ENCODE measurements at regions not wholly inside any gene's neighbourhood (a gene's known extent, or its start where the extent isn't known, plus 50 kb on each side); places are given as distances from the start of the nearest gene placed in this dataset.
"Not testable (repeated sequence)": the region's sequence is repeated elsewhere in the genome, so short reads cannot be mapped to it uniquely, and the experiment has no call there.

DNA sequence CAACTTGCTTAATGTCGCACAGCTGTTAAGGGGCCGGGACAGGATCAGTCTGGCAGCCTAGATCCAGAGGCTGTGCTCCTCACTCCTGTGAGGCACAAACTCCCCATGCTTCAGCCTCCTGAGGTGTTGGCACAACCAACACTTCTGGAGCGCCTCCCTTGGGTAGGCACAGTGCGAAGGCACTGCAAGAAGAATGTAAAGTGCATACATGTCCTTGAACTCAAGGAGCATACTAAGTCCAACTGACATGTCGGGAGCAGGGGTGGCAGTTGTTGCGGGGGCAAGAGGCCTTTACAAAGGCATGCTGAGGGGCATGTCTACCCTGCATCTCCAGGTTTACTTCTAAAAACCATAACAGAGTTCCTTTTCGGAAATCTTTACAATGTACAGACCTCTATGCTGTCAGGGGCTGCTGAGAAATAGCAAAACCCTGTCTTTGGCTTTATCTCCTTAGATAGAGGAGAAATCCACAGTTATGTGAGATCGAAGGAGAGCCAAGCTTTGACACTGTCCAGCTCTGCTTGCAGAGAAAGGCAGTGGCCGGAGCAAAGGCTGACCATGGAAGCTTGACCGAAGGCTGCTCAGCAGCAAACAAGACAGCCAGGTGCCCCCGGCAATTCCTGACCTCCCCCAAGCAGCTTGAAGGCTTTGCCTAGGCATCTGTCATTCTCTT, 93.9 kb downstream of the CDC7 start:
- no peaks in the 10 kb centered on the region for H3K36me3 ChIP-seq (replicated peaks)
- H3K4me3 ChIP-seq = no peak overlapping the region
- no peaks in the 10 kb centered on the region for H3K27me3 ChIP-seq (ENCODE audit: low read depth)
- no peaks in the 10 kb centered on the region for H3K9me3 ChIP-seq
- in situ Hi-C loops (cut with MboI; ENCODE audit: low sequenced_read_pairs) = no loop called here
- H3K4me1 ChIP-seq = no peaks in the 10 kb centered on the region
- no peak for DNase-seq (ENCODE audit: low spot score in 2 of 2)

DNA sequence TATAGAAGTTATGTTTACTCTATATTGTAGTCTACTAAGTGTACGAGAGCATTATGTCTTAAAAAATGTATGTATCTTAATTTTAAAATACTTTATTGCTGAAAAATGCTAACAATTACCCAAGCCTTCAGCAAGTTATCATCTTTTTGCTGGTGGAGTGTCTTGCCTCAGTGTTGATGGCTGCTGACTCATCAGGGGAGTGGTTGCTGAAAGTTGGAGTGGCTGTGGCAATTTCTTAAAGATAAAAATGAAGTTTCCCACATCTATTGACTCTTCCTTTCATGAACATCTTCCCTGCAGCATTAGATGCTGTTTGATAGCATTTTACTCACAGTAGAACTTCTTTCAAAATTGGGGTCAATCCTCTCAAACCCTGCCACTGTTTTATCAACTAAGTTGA, 95.8 kb downstream of the CDC7 start:
- Histone ChIP-seq H3K36me3 (replicated peaks) (no peaks in the 10 kb centered on the region), H3K4me3 (no peak overlapping the region), H3K27me3 (ENCODE audit: low read depth) (no peaks in the 10 kb centered on the region), H3K4me1 (no peaks in the 10 kb centered on the region), H3K9me3 (no peaks in the 10 kb centered on the region)
- no peak for DNase-seq (ENCODE audit: low spot score in 2 of 2)
- in situ Hi-C loops (cut with MboI; ENCODE audit: low sequenced_read_pairs) = no loop called here

DNA sequence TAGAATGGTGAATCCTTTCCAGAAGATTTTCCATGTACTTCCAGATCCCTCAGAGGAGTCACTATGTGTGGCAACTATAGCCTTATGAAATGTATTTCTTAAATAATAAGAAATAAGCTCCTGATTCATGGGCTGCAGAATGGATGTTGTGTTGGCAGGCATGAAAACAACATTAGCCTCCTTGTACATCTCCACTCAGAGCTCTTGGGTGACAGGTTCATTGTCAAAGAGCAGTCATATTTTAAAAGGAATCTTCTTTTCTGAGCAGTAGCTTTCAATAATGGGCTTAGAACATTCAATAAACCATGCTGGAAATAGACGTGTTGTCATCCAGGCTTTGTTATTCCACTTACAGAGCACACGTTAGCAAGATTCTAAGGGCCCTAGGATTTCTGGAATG, 96.6 kb downstream of the CDC7 start:
- Histone ChIP-seq H3K9me3 (no peaks in the 10 kb centered on the region), H3K4me3 (no peak overlapping the region), H3K36me3 (replicated peaks) (no peaks in the 10 kb centered on the region), H3K27me3 (ENCODE audit: low read depth) (no peaks in the 10 kb centered on the region), H3K4me1 (no peaks in the 10 kb centered on the region)
- in situ Hi-C loops (cut with MboI; ENCODE audit: low sequenced_read_pairs) = no loop called here
- no peak for DNase-seq (ENCODE audit: low spot score in 2 of 2)

DNA sequence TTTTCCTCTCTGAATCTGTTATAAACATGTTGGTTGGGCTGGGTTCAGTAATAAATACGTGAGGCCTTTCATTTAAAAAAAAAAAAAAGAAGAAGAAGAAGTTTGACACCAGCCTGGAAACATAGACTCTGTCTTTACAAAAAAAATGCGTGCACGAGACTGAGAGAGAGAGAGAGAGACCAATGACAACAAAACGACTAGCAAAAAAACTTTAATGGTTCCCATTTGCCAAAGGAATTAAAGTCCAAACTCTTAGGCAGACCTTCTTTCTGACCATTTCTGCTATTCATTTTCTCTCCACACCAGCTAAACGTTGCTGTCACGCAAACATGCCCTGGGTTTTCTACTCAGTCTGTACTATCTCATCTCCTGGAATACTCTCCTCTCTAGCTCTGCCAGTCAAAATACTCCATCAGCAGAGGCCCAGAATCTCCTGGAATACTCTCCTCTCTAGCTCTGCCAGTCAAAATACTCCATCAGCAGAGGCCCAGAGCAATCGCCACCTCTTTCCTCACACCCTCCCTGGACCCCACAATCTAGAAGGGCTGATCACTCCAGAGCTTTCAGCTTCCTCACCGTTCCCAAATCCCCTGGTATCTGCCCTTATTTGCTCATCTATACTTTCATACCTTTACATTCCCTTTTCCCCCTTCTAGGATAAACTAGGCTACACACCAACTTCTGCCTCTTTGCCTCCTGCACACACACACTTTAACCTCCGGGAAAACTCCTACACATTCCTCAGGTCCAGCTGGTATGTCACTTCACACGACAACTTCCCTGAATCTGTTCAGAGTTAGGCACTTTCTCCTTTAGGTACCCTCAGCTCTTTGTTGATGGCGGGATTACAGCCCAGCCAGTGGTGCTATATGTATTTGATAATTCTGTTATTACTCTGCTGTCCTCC, 100.0 kb downstream of the CDC7 start:
- Histone ChIP-seq H3K36me3 (replicated peaks) (no peaks in the 10 kb centered on the region), H3K9me3 (no peaks in the 10 kb centered on the region), H3K4me3 (no peak overlapping the region), H3K4me1 (no peaks in the 10 kb centered on the region), H3K27me3 (ENCODE audit: low read depth) (no peaks in the 10 kb centered on the region)
- DNase-seq (ENCODE audit: low spot score in 2 of 2) = no peak
- in situ Hi-C loops (cut with MboI; ENCODE audit: low sequenced_read_pairs) = loop anchor here (5.0 kb wide), 1 partner anchor 48 kb away; no protein-coding TSS in a partner anchor

DNA sequence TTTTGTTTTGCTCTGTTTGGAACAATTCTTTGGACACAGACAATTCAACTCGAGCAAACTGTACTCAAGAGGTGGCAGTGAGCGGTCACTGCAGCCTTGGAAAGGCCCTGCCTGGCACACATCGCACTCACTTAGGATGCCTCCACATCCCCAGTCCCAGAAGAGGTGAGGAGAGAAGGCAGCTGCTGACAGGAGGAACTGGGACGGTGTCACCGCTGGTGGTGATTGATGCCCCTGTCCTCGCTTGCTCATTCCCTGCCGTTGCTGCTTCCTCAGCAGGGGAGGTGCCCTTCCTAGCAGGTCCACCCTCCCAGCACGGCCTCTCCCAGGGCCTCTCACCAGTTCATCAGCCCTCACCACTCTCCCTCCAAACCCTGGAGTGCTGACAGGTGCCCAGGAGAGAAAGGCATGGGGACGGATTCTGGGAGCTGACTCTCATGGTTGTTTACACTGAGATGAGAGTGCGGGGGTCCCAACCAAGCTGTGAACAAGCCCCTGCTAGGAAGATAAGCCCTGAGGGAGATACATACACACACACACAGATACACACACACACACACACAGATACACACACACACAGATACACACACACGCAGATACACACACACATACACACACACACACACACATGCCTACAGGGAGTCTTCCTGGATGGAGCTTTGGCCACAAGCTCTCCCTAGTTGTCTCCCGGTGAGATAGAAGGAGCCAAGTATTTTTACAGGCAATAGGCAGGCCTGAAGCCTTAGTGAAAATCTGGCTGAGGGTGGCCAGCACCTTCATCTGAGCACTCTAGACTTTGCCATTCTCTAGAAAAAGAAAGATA, 101.1 kb downstream of the CDC7 start:
- DNase-seq (ENCODE audit: low spot score in 2 of 2) = no peak
- H3K27me3 ChIP-seq (ENCODE audit: low read depth) = no peaks in the 10 kb centered on the region
- in situ Hi-C loops (cut with MboI; ENCODE audit: low sequenced_read_pairs) = loop anchor here (5.0 kb wide), 1 partner anchor 49 kb away; no protein-coding TSS in a partner anchor
- no peaks in the 10 kb centered on the region for H3K4me1 ChIP-seq
- no peaks in the 10 kb centered on the region for H3K36me3 ChIP-seq (replicated peaks)
- no peak overlapping the region for H3K4me3 ChIP-seq
- H3K9me3 ChIP-seq = no peaks in the 10 kb centered on the region

DNA sequence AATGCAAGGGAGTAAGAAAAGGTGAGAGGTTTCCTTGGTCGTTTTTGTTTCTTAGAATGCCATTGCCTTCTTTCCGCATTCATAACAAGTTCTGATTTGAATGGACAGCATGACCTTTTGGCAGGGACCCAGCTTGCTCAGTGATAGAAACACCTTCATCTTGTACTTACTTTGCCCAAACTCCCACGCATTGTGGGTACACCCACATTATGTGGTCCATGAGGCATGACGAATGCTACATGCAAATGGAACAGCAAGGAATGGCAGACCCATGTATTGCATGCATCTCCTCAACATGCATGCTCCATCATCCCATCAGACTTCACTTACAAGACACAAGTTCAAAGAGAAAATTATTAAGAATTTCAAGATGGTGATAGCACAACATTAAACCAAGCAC, 102.8 kb downstream of the CDC7 start:
- Histone ChIP-seq H3K27me3 (ENCODE audit: low read depth) (no peaks in the 10 kb centered on the region), H3K4me1 (no peaks in the 10 kb centered on the region), H3K9me3 (no peaks in the 10 kb centered on the region), H3K4me3 (no peak overlapping the region), H3K36me3 (replicated peaks) (no peaks in the 10 kb centered on the region)
- in situ Hi-C loops (cut with MboI; ENCODE audit: low sequenced_read_pairs) = loop anchor here (5.0 kb wide), 1 partner anchor 51 kb away; no protein-coding TSS in a partner anchor
- no peak for DNase-seq (ENCODE audit: low spot score in 2 of 2)

DNA sequence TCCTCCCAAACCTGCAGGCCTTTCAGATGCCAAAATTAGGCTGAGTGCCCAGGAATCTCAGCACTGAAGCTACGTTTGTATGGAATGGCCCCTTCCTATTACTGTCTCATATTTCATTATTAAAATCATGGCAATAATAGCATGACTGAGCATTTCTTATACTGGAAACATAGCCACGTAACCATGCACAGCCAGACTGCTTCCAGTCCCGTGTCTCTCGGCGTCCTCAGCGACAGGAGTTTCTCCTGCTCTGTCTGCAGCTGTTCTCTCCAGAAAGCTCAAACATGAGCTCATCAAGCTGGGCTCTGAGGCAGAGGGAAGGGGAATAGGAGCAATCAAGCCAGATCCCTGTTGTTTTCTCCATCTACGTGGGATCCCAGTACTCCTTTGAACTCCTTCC, 104.0 kb downstream of the CDC7 start:
- in situ Hi-C loops (cut with MboI; ENCODE audit: low sequenced_read_pairs) = loop anchor here (5.0 kb wide), 1 partner anchor 52 kb away; no protein-coding TSS in a partner anchor
- Histone ChIP-seq H3K27me3 (ENCODE audit: low read depth) (no peaks in the 10 kb centered on the region), H3K36me3 (replicated peaks) (no peaks in the 10 kb centered on the region), H3K4me1 (no peaks in the 10 kb centered on the region), H3K9me3 (no peaks in the 10 kb centered on the region), H3K4me3 (no peak overlapping the region)
- no peak for DNase-seq (ENCODE audit: low spot score in 2 of 2)

DNA sequence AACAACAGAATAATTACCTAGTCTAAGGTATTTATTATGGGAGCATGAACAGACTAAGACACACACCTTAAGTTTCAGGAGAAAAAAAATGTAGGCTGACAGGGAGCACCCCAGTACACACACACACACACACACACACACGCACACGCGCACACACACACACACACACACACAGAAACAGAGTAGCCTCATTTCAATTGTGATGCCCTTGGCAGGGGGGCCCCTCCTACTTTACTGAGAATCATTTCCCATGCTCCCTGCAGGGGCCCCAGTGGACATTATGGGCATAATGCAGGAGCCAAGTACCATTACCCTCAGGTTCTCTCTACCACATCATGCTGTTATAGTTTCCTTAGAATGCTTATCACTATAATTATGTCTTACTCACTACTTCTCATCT, 104.9 kb downstream of the CDC7 start:
- no peaks in the 10 kb centered on the region for H3K9me3 ChIP-seq
- in situ Hi-C loops (cut with MboI; ENCODE audit: low sequenced_read_pairs) = no loop called here

DNA sequence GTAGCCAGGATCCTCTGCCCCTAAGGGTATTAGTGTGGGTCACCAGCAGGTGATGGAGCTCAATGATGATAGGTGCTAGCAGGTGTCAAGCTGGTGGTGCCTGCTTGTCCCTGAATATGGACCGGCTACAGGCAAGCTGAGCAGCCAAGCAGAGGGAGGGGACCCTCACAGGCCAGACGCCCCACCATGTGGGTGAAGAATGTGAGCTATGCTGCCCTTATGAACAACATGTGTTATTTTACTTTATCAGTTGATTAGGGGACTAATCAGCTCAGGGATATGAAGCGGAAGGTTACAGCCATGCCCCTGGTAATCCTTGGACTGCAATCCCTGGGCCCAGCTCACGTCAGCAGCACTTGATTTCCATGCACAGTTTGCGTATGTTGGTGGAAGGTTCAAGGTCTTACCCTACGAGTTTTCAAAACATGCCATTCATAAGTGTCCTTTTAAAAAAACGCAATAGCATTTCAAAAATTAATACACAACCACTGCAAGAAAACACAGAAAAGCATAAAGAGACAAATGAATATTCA, 106.0 kb downstream of the CDC7 start:
- H3K9me3 ChIP-seq = no peaks in the 10 kb centered on the region
- in situ Hi-C loops (cut with MboI; ENCODE audit: low sequenced_read_pairs) = no loop called here
- no peaks in the 10 kb centered on the region for H3K36me3 ChIP-seq (replicated peaks)
- H3K4me1 ChIP-seq = no peaks in the 10 kb centered on the region
- H3K4me3 ChIP-seq = no peak overlapping the region
- DNase-seq (ENCODE audit: low spot score in 2 of 2) = no peak
- H3K27me3 ChIP-seq (ENCODE audit: low read depth) = no peaks in the 10 kb centered on the region

More for the DNA sequence above, 104.9 kb downstream of the CDC7 start:
- H3K36me3 ChIP-seq (replicated peaks) = no peaks in the 10 kb centered on the region
- H3K27me3 ChIP-seq (ENCODE audit: low read depth) = no peaks in the 10 kb centered on the region
- H3K4me3 ChIP-seq = no peak overlapping the region
- no peak for DNase-seq (ENCODE audit: low spot score in 2 of 2)
- H3K4me1 ChIP-seq = no peaks in the 10 kb centered on the region

DNA sequence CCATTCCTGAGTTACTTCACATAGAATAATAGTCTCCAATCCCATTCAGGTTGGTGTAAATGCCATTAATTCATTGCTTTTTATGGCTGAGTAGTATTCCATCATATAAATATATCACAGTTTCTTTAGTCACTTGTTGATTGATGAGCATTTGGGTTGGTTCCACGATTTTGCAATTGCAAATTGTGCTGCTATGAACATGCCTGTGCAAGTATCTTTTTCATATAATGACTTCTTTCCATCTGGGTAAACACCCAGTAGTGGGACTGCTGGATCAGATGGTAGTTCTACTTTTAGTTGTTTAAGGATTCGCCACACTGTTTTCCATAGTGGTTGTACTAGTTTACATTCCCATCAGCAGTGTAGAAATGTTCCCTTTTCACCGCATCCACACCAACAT, 107.0 kb downstream of the CDC7 start:
- H3K9me3 ChIP-seq; in situ Hi-C loops (cut with MboI; ENCODE audit: low sequenced_read_pairs); DNase-seq (ENCODE audit: low spot score in 2 of 2); H3K36me3 ChIP-seq (replicated peaks); H3K4me3 ChIP-seq; H3K27me3 ChIP-seq (ENCODE audit: low read depth); H3K4me1 ChIP-seq: not testable (repeated sequence)

DNA sequence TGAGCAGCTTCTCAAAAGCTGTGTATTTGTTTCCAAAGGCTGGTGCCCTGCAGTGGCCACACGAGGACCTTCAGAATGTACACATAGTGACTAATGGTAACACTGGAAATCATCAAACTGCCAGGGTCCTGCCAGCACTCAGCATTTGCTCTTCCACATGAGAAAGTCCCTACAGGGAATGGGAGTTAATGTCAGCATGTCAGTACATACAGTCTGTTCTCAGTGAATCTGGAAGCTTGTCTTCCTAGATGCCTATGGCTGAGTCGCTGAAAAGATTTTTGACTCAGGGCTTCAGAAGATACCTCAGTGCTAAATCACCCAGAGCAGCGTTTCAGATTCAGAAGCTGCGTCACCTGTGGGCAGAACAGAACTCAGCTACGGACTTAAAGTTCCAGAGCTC, 108.2 kb downstream of the CDC7 start:
- Histone ChIP-seq H3K36me3 (replicated peaks) (no peaks in the 10 kb centered on the region), H3K27me3 (ENCODE audit: low read depth) (no peaks in the 10 kb centered on the region), H3K4me3 (no peak overlapping the region), H3K9me3 (no peaks in the 10 kb centered on the region), H3K4me1 (no peaks in the 10 kb centered on the region)
- no peak for DNase-seq (ENCODE audit: low spot score in 2 of 2)
- in situ Hi-C loops (cut with MboI; ENCODE audit: low sequenced_read_pairs) = no loop called here

DNA sequence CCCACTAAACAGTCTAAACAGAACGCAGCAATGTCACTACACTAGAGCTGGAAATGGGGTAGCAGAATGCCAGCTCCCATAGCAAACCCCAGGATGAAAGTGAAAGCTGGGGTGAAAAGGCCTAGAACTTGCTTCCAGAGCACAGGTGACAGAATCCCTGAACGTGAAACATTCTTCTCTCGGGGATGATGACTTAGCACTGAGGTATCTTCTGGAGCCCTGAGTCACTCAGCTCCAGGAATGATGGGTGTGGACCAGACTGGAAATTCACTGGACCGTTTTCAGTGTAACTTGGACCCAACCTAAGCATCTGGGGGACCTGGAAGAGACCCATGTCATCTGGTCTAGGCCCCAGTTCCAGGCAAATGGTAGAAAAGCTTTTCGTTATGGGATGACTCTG, 108.9 kb downstream of the CDC7 start:
- Histone ChIP-seq H3K9me3 (no peaks in the 10 kb centered on the region), H3K4me1 (no peaks in the 10 kb centered on the region), H3K4me3 (no peak overlapping the region), H3K27me3 (ENCODE audit: low read depth) (no peaks in the 10 kb centered on the region), H3K36me3 (replicated peaks) (no peaks in the 10 kb centered on the region)
- in situ Hi-C loops (cut with MboI; ENCODE audit: low sequenced_read_pairs) = no loop called here
- no peak for DNase-seq (ENCODE audit: low spot score in 2 of 2)

DNA sequence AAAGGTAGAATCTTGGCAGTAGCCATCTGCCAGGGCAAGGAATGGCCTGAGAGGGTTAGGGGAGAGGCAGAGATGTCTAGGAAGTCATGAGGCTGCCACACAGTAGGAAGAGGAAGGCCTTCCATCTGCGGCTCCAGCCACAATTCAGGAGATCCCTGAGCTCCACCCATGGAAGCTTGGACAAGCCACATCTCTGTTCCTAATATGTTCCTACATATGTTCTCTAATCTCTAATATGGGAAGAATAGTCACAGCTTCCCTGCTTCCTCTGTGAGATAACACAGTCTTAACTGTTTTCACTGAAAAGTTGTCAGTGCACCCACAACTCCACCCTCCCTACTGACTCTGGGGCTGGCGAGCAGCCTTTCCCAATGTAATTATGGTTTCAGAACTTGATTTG, 109.5 kb downstream of the CDC7 start:
- no peaks in the 10 kb centered on the region for H3K4me1 ChIP-seq

More for the DNA sequence above, 109.5 kb downstream of the CDC7 start:
- Histone ChIP-seq H3K9me3 (no peaks in the 10 kb centered on the region), H3K4me3 (no peak overlapping the region), H3K36me3 (replicated peaks) (no peaks in the 10 kb centered on the region), H3K27me3 (ENCODE audit: low read depth) (no peaks in the 10 kb centered on the region)
- DNase-seq (ENCODE audit: low spot score in 2 of 2) = no peak
- in situ Hi-C loops (cut with MboI; ENCODE audit: low sequenced_read_pairs) = no loop called here

Data from HAP-1 (cell line).